ENCODE measurements at regions not wholly inside any gene's neighbourhood (a gene's known extent, or its start where the extent isn't known, plus 50 kb on each side); places are given as distances from the start of the nearest gene placed in this dataset.

DNA sequence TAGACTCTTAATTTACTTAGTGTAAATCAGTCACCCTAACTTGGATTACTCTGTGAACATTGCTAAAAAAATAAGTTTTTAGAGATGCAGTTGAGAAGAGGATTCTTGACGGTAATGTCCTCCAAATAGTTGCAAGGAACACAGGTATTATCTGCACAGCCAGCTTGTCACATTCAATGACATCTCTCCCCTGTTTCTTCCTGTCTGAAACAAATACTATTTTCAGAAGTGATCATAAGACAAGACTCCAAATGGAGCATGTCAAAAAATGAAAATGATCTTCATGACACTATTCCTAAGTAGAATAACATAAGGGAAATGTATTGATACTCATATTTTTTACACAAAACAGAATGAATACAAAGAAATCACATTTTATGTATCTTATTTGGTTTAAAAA is 227.9 kb upstream of the CHD1 start:
- TF ChIP-seq, protein P1, sequence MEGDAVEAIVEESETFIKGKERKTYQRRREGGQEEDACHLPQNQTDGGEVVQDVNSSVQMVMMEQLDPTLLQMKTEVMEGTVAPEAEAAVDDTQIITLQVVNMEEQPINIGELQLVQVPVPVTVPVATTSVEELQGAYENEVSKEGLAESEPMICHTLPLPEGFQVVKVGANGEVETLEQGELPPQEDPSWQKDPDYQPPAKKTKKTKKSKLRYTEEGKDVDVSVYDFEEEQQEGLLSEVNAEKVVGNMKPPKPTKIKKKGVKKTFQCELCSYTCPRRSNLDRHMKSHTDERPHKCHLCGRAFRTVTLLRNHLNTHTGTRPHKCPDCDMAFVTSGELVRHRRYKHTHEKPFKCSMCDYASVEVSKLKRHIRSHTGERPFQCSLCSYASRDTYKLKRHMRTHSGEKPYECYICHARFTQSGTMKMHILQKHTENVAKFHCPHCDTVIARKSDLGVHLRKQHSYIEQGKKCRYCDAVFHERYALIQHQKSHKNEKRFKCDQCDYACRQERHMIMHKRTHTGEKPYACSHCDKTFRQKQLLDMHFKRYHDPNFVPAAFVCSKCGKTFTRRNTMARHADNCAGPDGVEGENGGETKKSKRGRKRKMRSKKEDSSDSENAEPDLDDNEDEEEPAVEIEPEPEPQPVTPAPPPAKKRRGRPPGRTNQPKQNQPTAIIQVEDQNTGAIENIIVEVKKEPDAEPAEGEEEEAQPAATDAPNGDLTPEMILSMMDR (IDR thresholded peaks at IDR 0.05) = no peak
- no peak for TF ChIP-seq POLR2A (IDR thresholded peaks at IDR 0.05)
